NCI-H2107 (cell line): ENCODE measurements at regions not wholly inside any gene's neighbourhood (a gene's known extent, or its start where the extent isn't known, plus 50 kb on each side); places are given as distances from the start of the nearest gene placed in this dataset.
"Not testable (repeated sequence)": the region's sequence is repeated elsewhere in the genome, so short reads cannot be mapped to it uniquely, and the experiment has no call there.

Experiments used
- DNase-seq: peaks from one replicate; lab custom pipeline; 2025; lab: John Stamatoyannopoulos, UW

- DNase-seq = no peak
These were observed 662.5 kb downstream of the LUZP2 start for GRCh38 chr11:25159341-25159740.

GRCh38 chr11:25163421-25163820 lies 666.6 kb downstream of the LUZP2 start:
- DNase-seq = no peak

- DNase-seq = no peak
These were observed 683.3 kb downstream of the LUZP2 start for GRCh38 chr11:25180187-25180586.

- no peak for DNase-seq
These were observed 686.6 kb downstream of the LUZP2 start for GRCh38 chr11:25183411-25183810.

GRCh38 chr11:25197515-25197914 lies 700.7 kb downstream of the LUZP2 start:
- DNase-seq = no peak

DNA sequence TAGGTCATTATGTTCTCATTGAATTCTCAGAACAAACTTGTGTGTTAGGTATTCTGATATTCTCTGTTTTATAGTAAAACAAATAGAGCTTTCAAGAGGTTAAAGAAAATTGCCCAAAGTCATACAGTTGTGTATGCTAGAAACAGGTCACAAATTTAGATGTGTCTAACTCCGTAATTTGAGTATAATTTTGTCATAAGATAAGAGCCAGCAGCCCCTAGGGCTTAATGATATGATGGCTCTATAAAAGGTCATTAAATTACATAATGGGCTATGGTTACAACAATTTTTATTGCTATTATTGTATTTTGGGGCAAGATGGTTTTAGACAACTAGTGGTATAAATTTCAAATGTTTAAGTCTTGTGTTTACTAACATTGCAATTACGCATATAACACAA lies 701.9 kb downstream of the LUZP2 start:
- DNase-seq = no peak

- no peak for DNase-seq
These were observed 704.1 kb downstream of the LUZP2 start for GRCh38 chr11:25200925-25201324.

- DNase-seq = no peak
These were observed 709.9 kb downstream of the LUZP2 start for GRCh38 chr11:25206762-25207161.

GRCh38 chr11:25211635-25212254 lies 714.9 kb downstream of the LUZP2 start:
- DNase-seq = no peak

DNA sequence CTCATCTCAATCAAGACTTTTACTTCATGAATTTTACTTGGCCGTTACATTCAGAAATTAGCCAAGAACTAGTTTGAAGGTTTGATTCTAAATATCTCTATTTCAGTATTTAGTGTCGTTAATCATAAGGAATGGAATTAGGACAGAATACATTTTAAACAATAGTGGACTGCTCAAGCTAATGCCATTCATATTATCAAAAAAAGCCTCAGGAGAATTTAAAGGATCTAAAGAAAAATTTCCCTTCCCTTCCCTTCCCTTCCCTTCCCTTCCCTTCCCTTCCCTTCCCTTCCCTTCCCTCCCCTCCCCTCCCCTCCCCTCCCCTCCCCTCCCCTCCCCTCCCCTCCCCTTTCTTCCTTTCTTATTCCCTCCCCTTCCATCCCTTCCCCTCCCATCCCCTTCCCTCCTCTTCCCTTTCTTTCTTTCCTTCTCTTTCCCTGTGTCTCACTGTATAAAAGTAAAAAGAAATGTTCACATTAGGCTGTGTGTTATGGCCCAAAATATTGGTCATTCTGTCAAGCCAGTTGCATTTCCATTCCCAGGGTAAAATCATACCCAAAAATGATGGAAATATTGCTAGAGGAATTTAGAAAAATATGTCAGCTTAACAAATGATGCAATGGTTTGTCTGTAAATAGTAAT lies 717.8 kb downstream of the LUZP2 start:
- DNase-seq = no peak

GRCh38 chr11:25218036-25218435 lies 721.2 kb downstream of the LUZP2 start:
- no peak for DNase-seq

DNA sequence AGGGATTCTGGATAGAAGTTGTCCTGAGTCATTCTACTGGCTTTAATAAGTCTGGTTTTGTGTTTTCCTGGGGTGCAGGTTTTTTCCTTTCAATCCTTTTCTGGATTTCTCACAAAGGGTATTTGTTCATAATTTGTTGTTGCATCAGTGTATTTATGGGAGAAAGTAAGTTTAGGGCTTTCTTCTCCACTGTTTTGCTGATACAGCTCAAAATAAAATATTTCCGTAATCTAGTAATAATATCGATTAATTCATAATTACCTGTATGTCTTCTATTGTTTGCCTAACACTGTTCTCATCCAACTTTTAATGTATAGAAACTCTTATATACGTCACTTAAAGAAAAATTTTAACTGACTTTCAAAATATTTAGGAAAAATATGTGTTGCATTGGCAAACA lies 728.2 kb downstream of the LUZP2 start:
- no peak for DNase-seq

DNA sequence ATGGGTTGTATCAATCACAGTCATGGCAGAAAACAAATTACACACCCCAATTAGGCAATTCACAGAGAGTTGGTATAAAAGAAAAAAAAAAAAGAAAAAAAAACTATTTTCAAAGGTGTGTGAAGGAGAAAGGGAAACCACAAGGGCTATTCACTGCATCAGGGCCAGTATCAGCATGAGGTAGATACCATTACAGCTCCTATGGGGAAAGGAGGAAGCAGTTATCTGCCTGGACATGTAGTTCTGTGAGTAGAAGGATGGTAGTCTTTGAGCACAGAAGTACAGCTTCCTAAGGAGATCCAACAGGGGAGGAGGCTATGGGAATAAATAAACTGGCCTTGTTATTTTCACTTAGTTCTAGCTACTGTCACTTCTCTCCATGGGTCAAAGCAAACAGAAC lies 746.1 kb downstream of the LUZP2 start:
- no peak for DNase-seq

- DNase-seq = no peak
These were observed 747.3 kb downstream of the LUZP2 start for GRCh38 chr11:25244126-25244525.

GRCh38 chr11:25247336-25247735 lies 750.5 kb downstream of the LUZP2 start:
- no peak for DNase-seq

DNA sequence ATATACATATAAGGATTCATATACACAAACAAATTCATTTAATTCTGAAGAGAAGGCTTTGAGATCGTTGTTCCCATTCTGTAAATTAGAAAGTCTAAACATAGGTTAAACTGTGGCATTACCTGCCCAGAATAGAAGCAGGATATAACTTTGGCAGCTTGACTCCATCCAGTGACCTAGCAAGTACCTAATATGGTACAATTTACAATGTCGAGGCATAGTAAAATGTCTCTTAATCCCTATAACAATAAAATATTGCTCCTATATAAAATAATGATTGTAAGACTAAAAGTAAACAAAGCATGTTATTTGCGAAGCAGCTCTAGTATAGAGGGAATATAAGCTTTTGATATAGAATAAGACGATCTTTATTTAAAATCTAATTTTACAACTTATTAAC lies 756.0 kb downstream of the LUZP2 start:
- DNase-seq = no peak

GRCh38 chr11:25263861-25264260 lies 767.0 kb downstream of the LUZP2 start:
- DNase-seq = not testable (repeated sequence)

- DNase-seq = no peak
These were observed 774.4 kb downstream of the LUZP2 start for GRCh38 chr11:25271301-25271700.

DNA sequence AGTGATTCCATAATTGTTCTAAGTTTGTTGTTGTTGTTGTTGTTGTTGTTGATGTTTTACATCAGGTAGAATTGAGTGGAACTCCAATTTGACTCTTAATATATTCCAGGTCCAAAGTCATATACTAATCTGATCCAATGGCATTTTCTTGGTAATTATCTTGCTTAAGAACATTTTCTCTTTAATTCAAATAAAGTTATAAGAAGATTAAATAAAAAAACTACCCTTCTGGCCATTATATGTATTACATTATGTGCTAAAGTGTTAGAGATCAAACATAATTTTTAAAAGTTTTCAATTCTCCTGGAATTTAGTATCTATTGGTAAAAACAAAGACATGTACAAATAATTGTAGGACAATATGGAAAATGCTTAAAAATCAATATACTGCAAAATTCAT lies 775.4 kb downstream of the LUZP2 start:
- no peak for DNase-seq

DNA sequence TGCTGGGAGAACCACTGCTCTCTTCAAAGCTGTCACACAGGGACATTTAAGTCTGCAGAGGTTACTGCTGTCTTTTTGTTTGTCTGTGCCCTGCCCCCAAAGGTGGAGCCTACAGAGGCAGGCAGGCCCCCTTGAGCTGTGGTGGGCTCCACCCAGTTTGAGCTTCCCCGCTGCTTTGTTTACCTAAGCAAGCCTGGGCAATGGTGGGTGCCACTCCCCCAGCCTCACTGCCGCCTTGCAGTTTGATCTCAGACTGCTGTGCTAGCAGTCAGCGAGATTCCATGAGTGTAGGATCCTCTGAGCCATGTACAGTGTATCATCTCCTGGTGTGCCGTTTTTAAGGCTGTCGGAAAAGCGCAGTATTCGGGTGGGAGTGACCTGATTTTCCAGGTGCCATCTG lies 784.0 kb downstream of the LUZP2 start:
- DNase-seq = not testable (repeated sequence)

GRCh38 chr11:25293166-25293565 lies 796.3 kb downstream of the LUZP2 start:
- DNase-seq = no peak

- DNase-seq = no peak
These were observed 801.6 kb downstream of the LUZP2 start for GRCh38 chr11:25298450-25298849.

DNA sequence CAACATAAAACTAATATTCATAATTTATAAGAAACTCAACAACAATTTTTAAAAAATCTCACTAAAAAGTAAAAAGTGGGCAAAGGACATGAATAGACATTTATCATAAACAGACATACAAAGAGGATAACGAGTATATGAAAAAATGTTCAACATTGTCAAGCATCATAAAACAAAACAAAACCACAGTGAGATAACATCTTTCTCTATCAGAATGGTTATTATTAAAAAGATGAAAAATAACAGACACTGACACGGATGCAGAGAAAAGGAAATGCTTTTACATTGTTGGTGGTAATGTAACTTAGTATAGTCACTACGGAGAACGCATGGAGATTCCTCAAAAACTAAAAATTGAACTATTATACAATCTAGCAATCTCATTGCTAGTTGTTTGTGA lies 813.0 kb downstream of the LUZP2 start:
- no peak for DNase-seq

DNA sequence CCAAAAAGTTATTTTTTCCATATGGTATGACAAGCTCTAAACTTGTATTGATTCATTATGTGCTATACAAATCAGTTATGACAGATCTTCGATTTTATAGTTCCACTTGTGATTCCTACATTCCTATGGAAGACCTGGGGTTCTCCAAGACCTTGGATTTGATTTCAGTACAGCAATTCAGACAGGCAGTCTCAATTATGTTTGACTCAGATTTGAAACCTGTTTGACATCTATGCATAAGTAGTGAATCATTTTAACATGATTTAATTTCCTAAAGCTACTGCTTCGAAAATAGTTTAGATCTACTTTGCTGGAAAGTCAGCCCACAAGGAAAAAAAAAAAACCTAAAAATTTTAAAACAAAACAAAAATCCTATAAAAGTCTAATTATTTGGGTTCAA lies 820.4 kb downstream of the LUZP2 start:
- no peak for DNase-seq
